Panc1 (cell line): ENCODE measurements at regions not wholly inside any gene's neighbourhood (a gene's known extent, or its start where the extent isn't known, plus 50 kb on each side); places are given as distances from the start of the nearest gene placed in this dataset.

ENCODE experiments used
- ATAC-seq: fragments of 200-7000 bp; cut with Tn5 transposase; 2 replicates; pipeline ENCODE4 v1.9.1; 2020; ENCODE audit warnings: mild to moderate bottlenecking, moderate library complexity
- BruUV-seq: library from RNA; stranded (reverse); fragments of 400-500 nt; replicated peaks from 2 replicates; lab custom pipeline; 2021; lab: Mats Ljungman, UMichigan
- CTCF ChIA-PET: fragments of 300-600 bp; sonication (Branson Sonifier 250); formaldehyde crosslinking; loops from one replicate; lab custom pipeline; 2022; ENCODE audit warnings: antibody characterized with exemption; lab: Charles Lee
- POLR2A ChIA-PET: fragments of 300-600 bp; sonication (Branson Sonifier 250); formaldehyde crosslinking; loops from one replicate; lab custom pipeline; 2022; ENCODE audit warnings: antibody characterized with exemption; lab: Charles Lee
- DNase-seq: peaks from one replicate; pipeline ENCODE4 v3.0.0-alpha.2; 2010; ENCODE audit warnings: low read depth, low spot score
- H3K27ac ChIP-seq: 2 replicates; pipeline ENCODE4 v1.5.1; 2011; ENCODE audit warnings: mild to moderate bottlenecking, low read length, inconsistent platforms
- H3K27me3 ChIP-seq: fragments of 200-500 bp; sonication (Bioruptor generic); 2 replicates; pipeline ENCODE4 v1.6.0; 2014; ENCODE audit warnings: low read length, inconsistent platforms; ENCODE audit not compliant: control insufficient read depth, insufficient read depth
- H3K36me3 ChIP-seq: fragments of 200-500 bp; sonication (Bioruptor generic); 2 replicates; pipeline ENCODE4 v1.5.1; 2014; ENCODE audit warnings: inconsistent platforms, mild to moderate bottlenecking, low read length, moderate library complexity; ENCODE audit not compliant: control insufficient read depth, insufficient read depth
- H3K4me1 ChIP-seq: 2 replicates; pipeline ENCODE4 v1.5.1; 2011; ENCODE audit warnings: inconsistent platforms, mild to moderate bottlenecking, low read length, moderate library complexity; ENCODE audit not compliant: control insufficient read depth, insufficient read depth
- H3K4me3 ChIP-seq, 2 experiments: 2 replicates each; pipeline ENCODE4 v1.5.1; 2011 to 2012; ENCODE audit warnings: low read depth in 2 of 2, low read length in 2 of 2, mild to moderate bottlenecking in 2 of 2, inconsistent platforms in 1 of 2, moderate library complexity in 1 of 2
- H3K9me3 ChIP-seq: fragments of 200-500 bp; sonication (Bioruptor generic); 2 replicates; pipeline ENCODE4 v1.5.1; 2014; ENCODE audit warnings: low read depth, mild to moderate bottlenecking, inconsistent platforms, low read length, moderate library complexity; ENCODE audit not compliant: control insufficient read depth, insufficient read depth
- POLR2AphosphoS5 ChIP-seq: IDR thresholded peaks from 2 replicates; pipeline ENCODE4 v1.6.1; 2012; ENCODE audit warnings: mild to moderate bottlenecking, low read depth, low read length, moderate library complexity
- REST ChIP-seq, 2 experiments: IDR thresholded peaks; 2 replicates each; pipeline ENCODE4 v1.6.1; 2011 to 2012; ENCODE audit warnings: low read depth in 2 of 2, control low read depth in 1 of 2, low read length in 1 of 2, mild to moderate bottlenecking in 1 of 2, moderate library complexity in 1 of 2; ENCODE audit not compliant: insufficient read depth in 1 of 2
- SIN3A ChIP-seq: IDR thresholded peaks from 2 replicates; pipeline ENCODE4 v1.6.1; 2012; ENCODE audit warnings: low read depth, mild to moderate bottlenecking, low read length, moderate library complexity, borderline replicate concordance; ENCODE audit not compliant: insufficient read depth
- TCF7L2 ChIP-seq: IDR thresholded peaks from 2 replicates; pipeline ENCODE4 v1.6.1; 2011; ENCODE audit warnings: mild to moderate bottlenecking, low read depth, low read length, inconsistent platforms
- in situ Hi-C: cut with HindIII; loops from 2 replicates; pipeline ENCODE4 v1.10.0; 2016; ENCODE audit warnings: low sequenced_read_pairs, low pct_unique_long_range_greater_than_20kb
- intact Hi-C: fragments of 100-400 bp; cut with micrococcal nuclease; formaldehyde crosslinking; loops from one replicate; pipeline ENCODE4 v1.10.0; 2022; ENCODE audit not compliant: unreplicated experiment
- TF ChIP-seq, protein P1 (sequence below): fragments of 450-650 bp; IDR thresholded peaks from 2 replicates; pipeline ENCODE4 v1.5.1; 2017; ENCODE audit warnings: mild to moderate bottlenecking

- CTCF ChIA-PET: no interaction called here
- intact Hi-C loops (no loop called here), in situ Hi-C loops (no loop called here)
- DNase-seq: no peak
- no TSS peak for BruUV-seq
- Histone ChIP-seq H3K9me3 (no peaks in the 10 kb centered on the region), H3K4me3 (no peak overlapping the region), H3K27me3 (no peaks in the 10 kb centered on the region), H3K4me1 (no peaks in the 10 kb centered on the region), H3K27ac (no peak overlapping the region), H3K36me3 (no peaks in the 10 kb centered on the region)
- ATAC-seq: no peak
- POLR2A ChIA-PET: no interaction called here
- TF ChIP-seq REST (IDR thresholded peaks at IDR 0.05; ENCODE audit: insufficient read depth in 1 of 2, low read depth in 2 of 2, low read length in 1 of 2) (no peak), POLR2AphosphoS5 (no peak), SIN3A (no peak), TCF7L2 (no peak)
- TF ChIP-seq, protein P1, sequence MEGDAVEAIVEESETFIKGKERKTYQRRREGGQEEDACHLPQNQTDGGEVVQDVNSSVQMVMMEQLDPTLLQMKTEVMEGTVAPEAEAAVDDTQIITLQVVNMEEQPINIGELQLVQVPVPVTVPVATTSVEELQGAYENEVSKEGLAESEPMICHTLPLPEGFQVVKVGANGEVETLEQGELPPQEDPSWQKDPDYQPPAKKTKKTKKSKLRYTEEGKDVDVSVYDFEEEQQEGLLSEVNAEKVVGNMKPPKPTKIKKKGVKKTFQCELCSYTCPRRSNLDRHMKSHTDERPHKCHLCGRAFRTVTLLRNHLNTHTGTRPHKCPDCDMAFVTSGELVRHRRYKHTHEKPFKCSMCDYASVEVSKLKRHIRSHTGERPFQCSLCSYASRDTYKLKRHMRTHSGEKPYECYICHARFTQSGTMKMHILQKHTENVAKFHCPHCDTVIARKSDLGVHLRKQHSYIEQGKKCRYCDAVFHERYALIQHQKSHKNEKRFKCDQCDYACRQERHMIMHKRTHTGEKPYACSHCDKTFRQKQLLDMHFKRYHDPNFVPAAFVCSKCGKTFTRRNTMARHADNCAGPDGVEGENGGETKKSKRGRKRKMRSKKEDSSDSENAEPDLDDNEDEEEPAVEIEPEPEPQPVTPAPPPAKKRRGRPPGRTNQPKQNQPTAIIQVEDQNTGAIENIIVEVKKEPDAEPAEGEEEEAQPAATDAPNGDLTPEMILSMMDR: no peak
These were observed 277.1 kb downstream of the AJAP1 start for GRCh38 chr1:4931486-4931885.

DNA sequence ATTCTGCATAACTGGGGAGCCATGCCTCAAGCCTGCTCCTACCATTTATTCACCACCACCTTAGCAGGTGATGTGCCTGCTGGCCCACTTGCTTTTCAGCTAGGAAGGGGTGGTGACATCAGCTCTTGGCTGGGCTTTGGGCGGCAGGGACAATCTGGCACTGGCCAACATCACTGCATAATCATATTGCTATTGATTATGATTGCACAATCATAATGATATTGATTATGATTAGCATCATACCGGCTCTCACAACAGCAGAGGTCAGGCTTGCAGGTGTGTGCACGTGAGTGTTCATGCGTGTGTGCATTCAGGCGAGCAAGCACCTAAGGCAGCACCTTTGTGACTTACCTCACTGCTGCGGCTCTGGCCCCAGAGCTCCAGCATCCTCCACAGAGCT lies 273.8 kb downstream of the AJAP1 start:
- intact Hi-C loops: no loop called here
- no TSS peak for BruUV-seq
- no peak for DNase-seq
- CTCF ChIA-PET: no interaction called here
- Histone ChIP-seq H3K4me3 (no peak overlapping the region), H3K9me3 (no peaks in the 10 kb centered on the region), H3K36me3 (no peaks in the 10 kb centered on the region), H3K4me1 (no peaks in the 10 kb centered on the region), H3K27me3 (no peaks in the 10 kb centered on the region), H3K27ac (no peak overlapping the region)
- TF ChIP-seq, protein P1: no peak
- no peak for TF ChIP-seq TCF7L2
- no peak for TF ChIP-seq SIN3A
- no peak for TF ChIP-seq REST (IDR thresholded peaks at IDR 0.05; ENCODE audit: insufficient read depth in 1 of 2, low read depth in 2 of 2, low read length in 1 of 2)
- no peak for TF ChIP-seq POLR2AphosphoS5
- in situ Hi-C loops: no loop called here
- POLR2A ChIA-PET: no interaction called here
- no peak for ATAC-seq
